GM19455 (cell line): ENCODE measurements at regions not wholly inside any gene's neighbourhood (a gene's known extent, or its start where the extent isn't known, plus 50 kb on each side); places are given as distances from the start of the nearest gene placed in this dataset.
A peak's percentile ranks its signal among the peaks of the same experiment; 100 is the strongest.

Experiments used
- ATAC-seq: cut with Tn5 transposase; IDR thresholded peaks from one replicate; pipeline ENCODE4 v1.9.1; 2021; ENCODE audit not compliant: unreplicated experiment

DNA sequence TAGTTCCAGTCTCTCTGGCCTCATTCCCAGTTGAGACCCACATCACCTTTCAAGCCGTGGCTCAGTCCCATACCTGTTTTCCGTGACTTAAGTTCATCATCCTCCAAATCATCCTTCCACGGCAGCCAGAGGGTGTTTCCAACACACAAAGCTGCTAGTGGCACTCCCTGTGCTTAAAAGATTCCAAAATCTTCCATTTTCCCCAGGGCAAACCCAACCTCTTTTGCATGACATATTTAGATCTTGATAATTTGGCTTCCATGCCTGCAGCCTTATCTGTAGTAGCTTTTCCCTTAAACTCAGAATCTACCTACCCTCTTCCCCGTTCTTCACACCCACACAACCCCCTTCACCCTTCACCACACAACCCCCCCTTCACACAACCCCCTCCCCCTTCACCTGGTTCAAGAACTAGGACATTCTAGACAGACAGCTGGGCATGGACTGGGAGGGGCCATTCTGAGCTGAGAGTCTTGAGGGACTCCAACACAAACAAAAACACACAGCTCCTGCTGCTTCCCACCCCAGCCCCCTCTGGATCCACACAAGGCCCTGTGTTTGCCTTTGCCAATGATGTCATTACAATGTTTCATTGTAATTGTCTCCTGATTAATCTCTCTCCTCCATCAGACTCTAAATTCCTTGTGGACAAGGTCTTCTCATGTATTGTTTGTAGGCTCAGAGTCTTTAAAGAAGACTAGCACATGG is 268.2 kb downstream of the SH3GL2 start:
- ATAC-seq, result no peak

DNA sequence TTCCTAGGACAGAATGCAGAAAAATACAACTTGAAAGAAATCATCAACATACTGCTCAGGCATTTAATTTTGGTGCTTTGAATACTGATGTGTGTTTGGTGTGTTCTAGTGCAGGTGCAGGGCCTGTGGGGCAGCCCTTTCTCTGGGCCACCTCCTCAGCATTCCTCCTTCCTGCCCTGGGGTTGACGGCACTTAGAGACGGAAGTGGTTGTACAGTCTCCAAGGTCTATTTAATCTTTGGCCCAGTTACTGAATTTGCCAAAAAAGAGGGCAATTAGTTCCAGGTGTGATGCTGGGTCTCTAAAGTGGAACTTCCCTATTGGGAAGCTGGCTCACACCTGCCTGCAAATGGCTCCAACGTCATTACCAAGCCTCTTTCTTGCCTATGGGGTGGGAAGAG is 269.0 kb downstream of the SH3GL2 start:
- ATAC-seq, result no peak

DNA sequence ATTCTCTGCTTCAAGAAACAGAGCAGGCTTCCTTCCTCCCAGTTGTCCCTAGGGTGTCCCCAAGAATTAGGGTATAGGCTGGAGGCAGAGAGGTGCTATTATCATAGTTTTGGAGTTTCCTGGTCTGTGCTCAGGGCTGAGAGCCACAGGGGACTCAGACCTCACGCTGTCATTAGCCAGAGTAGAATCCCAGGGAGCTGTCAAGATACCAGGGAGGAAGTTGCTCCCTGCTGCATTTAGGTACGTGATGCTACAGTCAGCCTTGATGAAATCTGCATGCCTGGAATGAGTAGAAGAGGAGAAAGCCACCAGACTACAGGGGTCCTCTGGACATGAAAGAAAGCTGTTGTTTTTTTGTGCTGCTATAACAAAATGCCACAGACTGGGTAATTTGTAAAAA is 273.2 kb downstream of the SH3GL2 start:
- ATAC-seq, result no peak

DNA sequence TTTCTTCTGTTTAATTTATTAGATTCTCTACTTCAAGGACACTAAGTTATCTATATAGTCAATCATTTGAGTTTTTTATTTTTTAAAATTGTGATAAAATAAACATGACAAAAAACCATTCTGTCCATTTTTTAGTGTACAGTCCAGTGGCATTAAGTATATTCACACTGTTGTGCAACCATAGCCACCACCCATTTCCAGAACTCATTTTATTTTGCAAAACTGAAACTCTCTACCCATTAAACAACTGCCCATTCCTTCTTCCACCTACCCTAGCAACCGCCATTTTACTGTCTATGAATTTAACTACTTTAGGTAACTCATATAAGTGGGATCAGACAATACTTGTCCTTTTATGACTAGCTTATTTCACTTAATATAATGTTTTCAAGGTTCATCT is 275.6 kb downstream of the SH3GL2 start:
- ATAC-seq, result no peak

DNA sequence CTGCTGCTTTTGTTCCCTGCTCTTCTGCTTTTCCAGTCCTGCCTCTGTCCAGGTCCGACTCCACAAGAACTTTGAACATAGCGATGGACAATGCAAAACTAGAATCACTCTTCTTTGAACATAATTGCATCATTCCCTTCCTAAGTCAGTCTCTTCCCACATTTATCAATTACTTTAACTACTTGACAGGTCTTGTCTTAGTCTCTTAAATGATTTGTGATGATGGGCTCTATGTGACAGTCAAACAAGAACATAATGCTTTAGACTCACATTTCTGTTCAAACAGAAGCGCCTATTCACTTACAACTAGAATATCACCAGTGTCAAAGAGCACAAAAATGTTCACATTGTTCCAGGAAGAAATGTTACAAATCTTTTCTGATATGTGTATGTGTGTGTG is 278.1 kb downstream of the SH3GL2 start:
- ATAC-seq, result no peak

DNA sequence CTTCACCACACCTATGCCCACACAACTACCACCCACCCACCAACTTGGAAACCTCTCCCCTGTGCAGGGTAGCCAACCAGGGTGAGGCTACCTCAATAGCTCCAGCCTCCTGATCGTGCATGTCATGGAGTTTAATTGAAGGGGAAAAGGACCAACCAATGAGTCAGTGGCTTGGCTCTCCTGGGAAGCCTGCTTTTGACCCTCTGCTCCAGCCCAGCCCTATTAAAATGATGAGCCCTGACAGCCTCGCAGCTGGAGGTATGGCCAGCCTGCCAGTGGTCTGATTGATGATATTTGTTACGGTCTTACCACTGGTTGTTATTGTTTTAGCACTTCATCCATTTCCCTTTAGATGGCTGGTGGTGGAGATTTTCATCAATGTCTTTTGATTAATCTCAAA is 280.4 kb downstream of the SH3GL2 start:
- no peak for ATAC-seq

DNA sequence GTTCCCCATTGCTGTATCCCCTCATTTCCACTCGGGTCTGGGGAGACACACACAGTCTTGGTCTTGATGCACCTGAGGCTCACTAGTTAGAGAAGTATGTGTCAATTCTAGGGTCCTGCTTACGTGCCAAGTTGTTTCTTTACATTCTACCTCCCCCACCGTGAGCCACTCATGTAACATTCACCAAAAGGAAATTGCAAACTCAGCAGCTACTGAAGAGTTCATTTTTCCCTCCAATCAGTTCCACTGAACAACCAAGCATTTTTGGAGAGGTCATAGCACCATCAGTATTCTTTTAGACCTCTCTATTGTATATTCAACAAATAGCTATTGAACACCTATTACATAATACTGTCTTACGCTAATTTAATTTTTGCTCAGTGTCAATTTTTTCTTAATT is 281.1 kb downstream of the SH3GL2 start:
- ATAC-seq, result no peak

DNA sequence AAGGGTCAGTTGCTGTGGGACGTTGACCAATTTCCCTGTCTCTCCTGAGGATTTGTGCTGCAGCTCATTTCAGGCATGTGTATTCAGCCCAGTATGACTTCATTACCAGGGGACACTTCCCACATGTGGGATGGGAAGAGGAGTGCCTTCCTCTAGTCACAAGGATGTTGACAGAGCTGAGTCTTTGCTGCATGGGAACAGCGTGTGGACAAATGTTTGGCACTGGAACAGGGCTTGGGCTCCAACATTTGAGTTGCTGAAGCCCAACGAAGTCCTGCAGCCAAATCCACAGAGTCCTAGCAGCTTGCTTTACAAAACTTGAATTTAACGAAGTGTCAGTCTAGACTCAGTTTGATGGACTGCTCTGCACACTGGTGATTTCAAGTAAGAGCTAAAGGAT is 283.2 kb downstream of the SH3GL2 start:
- ATAC-seq, result no peak

DNA sequence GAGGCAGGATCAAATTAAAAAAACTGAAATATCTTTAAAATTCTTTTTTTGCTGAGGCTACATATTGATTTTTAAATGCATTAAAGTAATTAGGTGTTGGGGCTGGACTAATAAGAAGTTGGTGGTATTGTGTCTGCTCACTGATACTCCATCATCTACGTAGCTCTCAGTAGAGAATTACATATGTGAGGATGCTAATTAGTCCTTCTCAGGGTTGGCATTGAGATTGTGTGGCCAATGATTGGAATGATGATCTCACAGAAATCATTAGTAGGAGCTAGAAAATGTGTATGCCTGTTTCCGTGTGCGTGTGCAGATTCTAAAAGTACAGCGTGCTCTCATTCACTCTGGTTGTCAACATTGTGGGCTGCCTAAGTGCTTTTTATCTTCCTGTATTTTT is 283.8 kb downstream of the SH3GL2 start:
- ATAC-seq, result no peak

DNA sequence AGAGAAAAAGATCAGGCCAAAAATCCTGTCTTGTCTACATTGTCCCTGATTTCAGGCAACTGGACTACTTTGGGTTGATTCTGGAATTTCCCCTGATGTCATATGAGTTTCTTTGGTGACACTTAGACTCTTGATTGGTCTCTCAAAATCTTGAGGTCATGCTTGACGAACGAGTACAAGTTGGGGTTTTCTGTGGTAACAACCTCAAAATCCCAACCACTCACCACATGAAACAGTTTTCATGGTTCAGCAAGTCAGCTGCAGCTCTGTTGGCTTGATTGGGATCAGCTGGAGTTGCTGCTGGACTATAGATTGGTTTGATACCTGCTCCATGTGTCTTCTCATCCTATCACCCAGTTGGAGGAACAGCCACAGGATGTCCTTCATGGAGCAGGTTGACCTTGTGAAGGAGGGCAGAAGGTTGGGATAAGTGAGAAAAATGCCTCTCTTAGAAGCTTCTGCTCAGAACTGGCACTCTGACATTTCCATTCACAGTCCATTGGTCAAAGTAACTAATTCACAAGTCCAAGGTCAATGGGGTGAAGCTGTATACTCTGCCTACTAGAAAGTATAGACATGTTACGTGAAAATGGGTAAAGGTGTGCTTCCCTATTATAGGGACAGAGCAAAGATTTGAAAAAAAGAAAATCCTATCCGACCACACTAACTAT is 284.5 kb downstream of the SH3GL2 start:
- peak; percentile 81 for ATAC-seq

DNA sequence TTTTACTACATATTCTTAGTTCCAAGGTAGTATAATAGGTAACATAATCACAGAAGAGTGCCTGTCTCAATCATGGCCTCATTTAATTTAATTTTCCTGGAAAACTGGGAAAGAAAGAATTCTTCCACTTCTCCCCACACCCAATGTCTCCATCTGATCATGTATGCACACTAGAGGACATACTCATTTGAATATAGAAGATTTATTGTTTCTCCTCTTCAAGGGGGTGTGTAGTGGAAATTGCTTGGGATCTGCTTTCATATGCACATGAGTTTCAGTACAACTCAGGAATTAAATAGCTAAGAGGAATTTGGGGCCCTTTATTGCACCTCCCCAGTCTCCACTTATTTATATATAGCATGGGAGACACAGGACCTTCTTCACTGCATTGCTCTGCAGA is 285.1 kb downstream of the SH3GL2 start:
- no peak for ATAC-seq

DNA sequence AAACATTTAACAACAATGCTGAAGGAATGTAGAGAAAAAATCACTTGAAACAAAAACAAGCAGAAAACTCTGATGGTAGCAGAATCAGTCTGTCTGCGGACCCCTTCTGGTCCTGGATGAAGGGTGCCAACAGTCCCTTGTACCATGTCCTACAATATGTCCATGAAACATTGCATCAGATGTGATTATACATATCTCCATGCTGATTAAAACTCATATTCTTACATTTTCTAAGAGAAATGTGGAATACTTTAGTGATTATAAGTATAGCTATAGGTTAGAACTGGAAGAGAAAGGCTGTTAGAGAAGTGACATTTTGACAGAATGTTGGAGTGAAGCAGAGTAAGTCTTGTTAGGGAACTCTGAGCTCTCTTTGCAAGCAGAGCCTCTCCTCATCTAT is 286.1 kb downstream of the SH3GL2 start:
- ATAC-seq, result no peak

DNA sequence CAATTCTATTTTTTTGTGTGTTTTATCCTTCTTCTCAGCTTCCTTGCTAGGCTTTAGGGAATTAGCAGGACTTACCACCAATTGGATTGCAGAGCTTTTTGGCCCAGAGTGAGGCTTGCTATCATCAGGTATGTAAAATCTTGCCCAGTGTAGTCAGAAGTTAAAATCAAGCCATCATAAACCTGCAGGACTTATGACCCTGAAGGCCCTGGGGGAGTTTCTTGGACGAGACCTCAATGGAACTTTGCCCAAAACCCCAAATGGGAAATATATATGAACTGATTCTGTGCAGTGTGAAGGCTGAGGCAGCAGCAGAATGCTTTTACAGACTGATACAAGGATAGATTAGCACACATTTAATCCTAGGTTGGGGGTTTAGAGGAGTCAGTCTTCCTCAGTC is 287.0 kb downstream of the SH3GL2 start:
- no peak for ATAC-seq

DNA sequence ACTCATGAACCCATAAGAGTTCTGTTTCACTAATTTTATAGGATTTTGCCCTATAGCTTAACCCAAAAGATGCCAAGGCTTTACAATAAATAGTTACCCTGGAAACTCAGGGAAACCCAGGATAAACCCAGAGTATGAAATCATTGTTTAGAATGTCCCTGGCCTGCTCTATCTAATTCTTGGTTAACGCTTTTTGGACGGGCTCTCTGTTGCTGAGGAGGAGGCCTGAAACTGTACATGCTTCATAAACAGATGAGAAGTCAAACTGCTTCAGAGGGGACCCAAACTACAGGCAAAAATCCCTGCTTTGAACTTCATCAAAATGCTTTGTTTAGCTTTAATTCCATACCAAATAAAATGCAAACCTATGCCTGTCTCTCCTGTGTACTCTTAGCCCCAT is 291.9 kb downstream of the SH3GL2 start:
- ATAC-seq, result no peak

DNA sequence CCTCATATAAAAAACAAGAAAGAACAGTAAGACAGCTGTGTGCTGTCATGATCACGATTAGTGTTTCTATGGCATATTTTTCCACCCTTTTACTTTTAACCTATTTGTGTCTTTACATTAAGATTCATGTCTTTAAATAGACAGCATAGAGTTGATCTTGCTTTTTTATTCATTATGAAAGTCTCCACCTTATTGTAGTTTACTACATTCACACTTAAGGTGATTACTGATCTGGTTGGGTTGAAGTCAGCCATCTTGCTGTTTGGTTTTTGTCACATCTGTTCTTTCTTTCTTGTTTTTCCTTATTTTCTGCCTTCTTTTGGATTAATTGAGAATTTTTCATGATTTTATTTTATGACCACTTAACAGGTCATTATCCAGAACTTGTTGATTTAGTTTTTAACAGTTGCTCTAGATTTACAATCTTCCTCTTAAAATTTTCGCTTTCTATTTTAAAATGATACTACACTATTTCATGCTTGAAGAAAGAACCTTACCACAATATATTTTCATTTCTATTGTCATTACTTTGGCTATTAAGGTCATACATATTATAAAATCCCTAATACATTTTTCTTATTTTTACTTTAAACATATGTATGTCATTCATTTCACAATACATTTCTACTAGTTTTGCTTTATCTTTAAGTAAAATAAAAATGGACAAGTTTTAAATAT is 292.5 kb downstream of the SH3GL2 start:
- no peak for ATAC-seq

DNA sequence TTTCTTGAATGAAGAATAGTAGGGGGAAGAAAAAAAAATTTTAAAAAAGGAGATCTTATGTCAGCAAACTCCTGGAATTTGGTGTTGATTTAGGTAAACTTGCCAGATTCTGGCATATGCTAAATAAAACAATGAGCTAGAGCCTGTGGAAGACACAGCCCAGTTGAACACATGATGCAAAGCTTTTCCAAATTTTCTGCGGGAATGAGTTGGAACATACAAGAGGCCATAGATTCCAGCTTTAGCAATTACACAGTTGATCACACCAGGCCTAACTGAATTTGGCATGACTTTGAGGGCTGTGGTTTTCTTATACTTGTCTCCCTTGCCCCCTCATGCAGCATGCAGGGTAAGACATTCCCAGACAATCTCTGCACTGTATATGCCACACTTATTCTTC is 297.0 kb downstream of the SH3GL2 start:
- ATAC-seq, result no peak

DNA sequence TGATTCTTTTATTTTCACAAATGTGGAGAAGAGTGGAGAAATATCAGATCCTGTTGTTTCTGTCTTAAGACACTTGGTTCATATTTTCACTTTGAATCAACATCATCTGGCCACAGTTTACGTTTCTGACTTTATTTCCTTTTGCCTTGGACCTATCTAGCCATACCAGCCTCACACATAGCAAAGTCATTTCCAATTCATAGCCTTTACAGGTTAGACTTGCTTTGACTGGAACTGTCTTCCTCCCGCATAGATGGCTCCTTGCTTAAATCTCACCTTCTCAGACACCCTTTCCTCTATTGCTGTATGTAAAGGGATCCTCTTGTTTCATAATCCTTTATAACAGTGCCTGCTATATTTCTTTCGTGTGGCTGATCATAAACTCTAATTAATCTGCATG is 297.8 kb downstream of the SH3GL2 start:
- ATAC-seq, result no peak

DNA sequence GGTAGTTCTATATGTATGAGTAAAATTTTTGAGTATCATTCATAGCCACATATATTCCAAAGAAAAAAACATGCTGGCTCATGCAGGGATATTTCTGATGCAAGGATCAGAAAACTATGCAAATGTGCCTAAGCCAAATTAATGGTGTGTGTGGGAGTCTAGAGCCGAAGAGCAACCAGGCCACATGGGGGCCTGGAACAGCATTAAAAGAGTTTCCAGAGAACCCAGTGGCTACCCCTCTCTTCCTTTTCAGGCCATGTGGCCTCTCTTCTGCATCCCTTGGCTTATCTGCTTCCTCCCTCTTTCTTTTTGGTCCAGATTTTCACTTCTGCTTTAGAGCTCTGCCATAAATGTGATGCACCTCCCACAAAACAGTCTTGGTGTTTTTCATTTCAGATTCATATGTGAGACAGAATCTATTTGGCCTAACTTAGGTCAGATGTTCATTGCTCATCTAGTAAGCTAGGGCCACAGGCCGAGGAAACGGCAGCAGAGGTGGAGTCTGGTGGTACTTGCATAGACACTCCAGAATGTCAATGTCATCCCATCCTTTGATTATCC is 300.0 kb downstream of the SH3GL2 start:
- no peak for ATAC-seq

DNA sequence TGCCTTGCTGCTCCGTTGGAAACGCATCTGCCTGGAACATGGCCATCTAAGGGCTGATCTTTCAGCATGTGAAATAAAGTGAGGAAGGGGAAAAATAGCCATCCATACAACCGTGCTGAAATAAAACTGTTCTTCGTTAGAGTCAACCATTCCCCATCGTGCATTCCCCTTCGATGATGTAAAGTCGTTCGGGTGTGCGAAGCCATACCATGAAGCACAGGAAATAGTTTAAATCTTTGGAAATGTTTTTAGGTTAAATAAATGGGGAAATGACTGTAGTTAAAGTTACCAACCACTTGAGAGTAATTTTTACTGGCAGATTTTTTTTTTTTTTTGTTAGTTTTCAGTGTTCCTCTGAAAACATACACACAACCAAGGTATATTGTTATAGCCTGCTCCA is 302.5 kb downstream of the SH3GL2 start:
- ATAC-seq, result no peak

DNA sequence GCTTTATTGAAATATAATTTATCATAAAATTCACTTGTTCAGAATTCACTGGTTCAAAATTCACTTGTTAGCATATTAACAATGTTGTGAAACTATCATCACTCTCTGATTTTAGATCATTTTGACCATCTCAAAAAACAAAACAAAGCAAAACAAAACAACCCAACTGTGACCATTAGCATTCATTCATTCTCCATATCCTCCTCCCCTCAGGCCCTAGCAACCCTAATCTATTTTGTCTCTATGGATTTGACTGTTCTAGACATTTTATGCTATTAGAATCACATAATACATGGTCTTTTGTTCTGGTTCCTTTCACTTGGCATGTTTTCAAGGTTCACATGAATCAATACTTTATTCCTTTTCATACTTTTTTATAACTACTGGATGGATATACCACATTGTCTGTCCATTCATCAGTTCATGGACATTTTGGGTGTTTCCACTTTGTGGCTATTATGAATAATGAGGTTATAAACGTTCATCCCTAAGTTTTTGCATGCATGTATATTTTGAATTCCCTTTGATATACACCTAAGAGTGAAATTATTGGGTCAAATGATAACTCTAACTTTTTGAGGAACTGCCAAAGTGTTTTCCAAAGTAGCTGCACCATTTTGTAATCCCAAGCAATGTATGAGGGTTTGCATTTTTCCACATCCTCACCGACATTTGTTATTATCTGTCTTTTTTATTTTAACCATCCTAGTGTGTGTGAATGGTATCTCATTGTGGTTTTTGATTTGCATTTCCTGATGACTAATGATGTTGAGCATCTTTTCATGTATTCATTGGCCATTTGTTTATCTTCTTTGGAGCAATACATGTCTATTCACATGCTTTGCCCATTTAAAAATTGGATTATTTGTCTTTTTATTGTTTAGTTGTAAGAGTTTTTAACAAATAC is 304.1 kb downstream of the SH3GL2 start:
- ATAC-seq, result no peak

DNA sequence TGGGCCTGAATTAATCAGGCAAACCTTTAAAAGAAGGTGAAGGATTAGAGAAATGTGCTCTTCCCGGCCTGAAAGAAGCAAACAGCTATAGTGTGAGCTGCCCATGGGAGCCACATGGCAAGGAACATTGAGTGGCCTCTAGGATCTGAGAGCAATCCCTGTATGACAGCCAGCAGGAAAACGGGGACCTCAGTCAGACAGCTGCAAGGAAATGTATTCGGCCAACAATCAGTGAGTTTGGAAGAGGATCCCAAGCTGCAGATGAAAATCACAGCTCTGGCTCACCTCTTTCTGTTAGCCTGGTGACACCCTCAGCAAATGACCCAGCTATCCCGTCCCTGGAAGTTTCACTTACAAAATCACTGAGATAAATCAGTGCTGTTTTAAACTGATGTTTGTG is 309.2 kb downstream of the SH3GL2 start:
- ATAC-seq, result no peak
